Thyroid gland (tissue), 4 donors: ENCODE measurements at regions not wholly inside any gene's neighbourhood (a gene's known extent, or its start where the extent isn't known, plus 50 kb on each side); places are given as distances from the start of the nearest gene placed in this dataset.

Source experiments
- DNase-seq, 2 donors: peaks; one replicate each; pipeline ENCODE4 v3.0.0-alpha.2; 2019
- H3K27ac ChIP-seq, 3 donors: fragments of 200-600 bp; sonication (generic); 1 replicate in 2 of 3; 2 replicates in 1 of 3; pipeline ENCODE4 v1.5.1; 2016 to 2019; ENCODE audit warnings: mild to moderate bottlenecking in 1 of 3, moderate library complexity in 1 of 3
- H3K27me3 ChIP-seq: fragments of 200-600 bp; sonication (generic); one replicate; pipeline ENCODE4 v1.5.1; 2019
- H3K36me3 ChIP-seq, 2 donors: fragments of 200-600 bp; sonication (generic); one replicate each; pipeline ENCODE4 v1.5.1; 2016 to 2019
- H3K4me1 ChIP-seq, 2 donors: fragments of 200-600 bp; sonication (generic); one replicate each; pipeline ENCODE4 v1.5.1; 2017 to 2019
- H3K4me3 ChIP-seq, 3 donors: fragments of 200-600 bp; sonication (generic); replicated peaks in 1 of 3; 1 replicate in 2 of 3; 2 replicates in 1 of 3; pipeline ENCODE4 v1.5.1; 2016; ENCODE audit warnings: mild to moderate bottlenecking in 1 of 3
- H3K9me3 ChIP-seq: fragments of 200-600 bp; sonication (generic); one replicate; pipeline ENCODE4 v1.5.1; 2017
- CTCF ChIP-seq, 6 experiments: fragments of 200-600 bp in 3 of 6; fragments of 450-650 bp in 3 of 6; sonication (generic) in 3 of 6; IDR thresholded peaks; one replicate each; pipeline ENCODE4 v1.5.1; 2016 to 2019; ENCODE audit warnings: antibody characterized with exemption in 6 of 6, mild to moderate bottlenecking in 2 of 6, inconsistent platforms in 1 of 6, moderate library complexity in 1 of 6
- POLR2A ChIP-seq, 2 donors: fragments of 450-650 bp; IDR thresholded peaks; one replicate each; pipeline ENCODE4 v1.6.1; 2017; ENCODE audit warnings: antibody characterized with exemption in 2 of 2, mild to moderate bottlenecking in 2 of 2, moderate library complexity in 1 of 2
- WGBS, 2 donors: methylation state at CpG; one replicate each; pipeline ENCODE4 v1.1.5; 2017; 5-methylcytosine and 5-hydroxymethylcytosine counted together
- intact Hi-C: fragments of 100-400 bp; cut with DNase I; formaldehyde crosslinking; loops from one replicate; pipeline ENCODE4 v1.15.1; 2023

- 38 to 42% methylated on average over 2 of the region's 2 CpGs for WGBS, 2 donors
Observed at GRCh38 chr4:133641191-133641590, 492.1 kb downstream of the PCDH10 start.

GRCh38 chr4:133638751-133639150 lies 489.7 kb downstream of the PCDH10 start:
- no peak for TF ChIP-seq CTCF (IDR thresholded peaks at IDR 0.05)
- TF ChIP-seq POLR2A (IDR thresholded peaks at IDR 0.05): no peak
- no peaks in the 10 kb centered on the region for H3K27me3 ChIP-seq
- WGBS, 2 donors: 75 to 78% methylated on average over 2 of the region's 2 CpGs
- no peak for DNase-seq
- no peaks in the 10 kb centered on the region for H3K36me3 ChIP-seq
- no peak overlapping the region for H3K4me3 ChIP-seq
- H3K4me1 ChIP-seq: no peaks in the 10 kb centered on the region
- H3K27ac ChIP-seq: no peak overlapping the region
- intact Hi-C loops: no loop called here
- no peaks in the 10 kb centered on the region for H3K9me3 ChIP-seq

More at GRCh38 chr4:133641191-133641590, 492.1 kb downstream of the PCDH10 start:
- Histone ChIP-seq H3K27ac (no peak overlapping the region), H3K4me1 (no peaks in the 10 kb centered on the region), H3K9me3 (no peaks in the 10 kb centered on the region), H3K36me3 (no peaks in the 10 kb centered on the region), H3K4me3 (no peak overlapping the region), H3K27me3 (no peaks in the 10 kb centered on the region)
- intact Hi-C loops: no loop called here
- TF ChIP-seq CTCF (IDR thresholded peaks at IDR 0.05) (no peak), POLR2A (IDR thresholded peaks at IDR 0.05) (no peak)
- DNase-seq: no peak

- Histone ChIP-seq H3K4me1 (no peaks in the 10 kb centered on the region), H3K4me3 (no peak overlapping the region), H3K27ac (no peak overlapping the region), H3K36me3 (no peaks in the 10 kb centered on the region), H3K27me3 (no peaks in the 10 kb centered on the region), H3K9me3 (no peaks in the 10 kb centered on the region)
- DNase-seq: no peak
- intact Hi-C loops: no loop called here
- no peak for TF ChIP-seq CTCF (IDR thresholded peaks at IDR 0.05)
- TF ChIP-seq POLR2A (IDR thresholded peaks at IDR 0.05): no peak
- 85% methylated on average over 2 of the region's 2 CpGs for WGBS, 2 donors
Observed at GRCh38 chr4:133637161-133637560, 488.1 kb downstream of the PCDH10 start.

GRCh38 chr4:133624744-133625143 lies 475.6 kb downstream of the PCDH10 start:
- DNase-seq: peak; percentile 1 to 3

GRCh38 chr4:133623847-133624246 lies 474.8 kb downstream of the PCDH10 start:
- 89 to 94% methylated on average over 2 of the region's 2 CpGs for WGBS, 2 donors

More at GRCh38 chr4:133624744-133625143, 475.6 kb downstream of the PCDH10 start:
- H3K27me3 ChIP-seq: no peaks in the 10 kb centered on the region
- 23 to 29% methylated on average over 3 of the region's 3 CpGs for WGBS, 2 donors
- H3K4me3 ChIP-seq: no peak overlapping the region
- no peaks in the 10 kb centered on the region for H3K9me3 ChIP-seq
- TF ChIP-seq CTCF (IDR thresholded peaks at IDR 0.05) (no peak), POLR2A (IDR thresholded peaks at IDR 0.05) (no peak)
- intact Hi-C loops: no loop called here
- no peaks in the 10 kb centered on the region for H3K4me1 ChIP-seq
- no peak overlapping the region for H3K27ac ChIP-seq
- H3K36me3 ChIP-seq: no peaks in the 10 kb centered on the region

More at GRCh38 chr4:133623847-133624246, 474.8 kb downstream of the PCDH10 start:
- no peak overlapping the region for H3K4me3 ChIP-seq
- no peak overlapping the region for H3K27ac ChIP-seq
- no peaks in the 10 kb centered on the region for H3K27me3 ChIP-seq
- H3K4me1 ChIP-seq: no peaks in the 10 kb centered on the region
- intact Hi-C loops: no loop called here
- DNase-seq: no peak
- H3K9me3 ChIP-seq: no peaks in the 10 kb centered on the region
- TF ChIP-seq CTCF (IDR thresholded peaks at IDR 0.05): no peak
- no peak for TF ChIP-seq POLR2A (IDR thresholded peaks at IDR 0.05)
- H3K36me3 ChIP-seq: no peaks in the 10 kb centered on the region
